ENCODE measurements at regions not wholly inside any gene's neighbourhood (a gene's known extent, or its start where the extent isn't known, plus 50 kb on each side); places are given as distances from the start of the nearest gene placed in this dataset.

- TF ChIP-seq CTCF (conservative IDR thresholded peaks at IDR 0.05; ENCODE audit: low read depth, low read length) = no peak
- TF ChIP-seq EZH2 (IDR thresholded peaks at IDR 0.05; ENCODE audit: low read length, unreplicated experiment) = no peak
Observed at GRCh38 chr2:221361633-221362032, 210.5 kb downstream of the EPHA4 start.
